ENCODE measurements at regions not wholly inside any gene's neighbourhood (a gene's known extent, or its start where the extent isn't known, plus 50 kb on each side); places are given as distances from the start of the nearest gene placed in this dataset.

GRCh38 chr5:152177626-152178349, 227.3 kb downstream of the NMUR2 start:
- no peak overlapping the region for H3K4me3 ChIP-seq (ENCODE audit: low read depth, low read length)
- H3K27ac ChIP-seq (ENCODE audit: extremely low read depth, low read depth, low read length), result no peak overlapping the region
- H3K9me3 ChIP-seq (ENCODE audit: control insufficient read depth, insufficient read depth, low read depth, low read length), result no peaks in the 10 kb centered on the region
- CTCF ChIA-PET, result no interaction called here
- POLR2A ChIA-PET, result no interaction called here
- no peaks in the 10 kb centered on the region for H3K4me1 ChIP-seq (ENCODE audit: control insufficient read depth, insufficient read depth, low read length)
- no peaks in the 10 kb centered on the region for H3K36me3 ChIP-seq (ENCODE audit: control insufficient read depth in 2 of 2, insufficient read depth in 1 of 2, low read length in 2 of 2)
- no peak for TF ChIP-seq ZSCAN5A (tag by site-specific recombination; IDR thresholded peaks at IDR 0.05)
- TF ChIP-seq PRDM4 (tag by site-specific recombination; IDR thresholded peaks at IDR 0.05), result no peak
- no peak for TF ChIP-seq YY1 (tag by site-specific recombination; IDR thresholded peaks at IDR 0.05)

DNA sequence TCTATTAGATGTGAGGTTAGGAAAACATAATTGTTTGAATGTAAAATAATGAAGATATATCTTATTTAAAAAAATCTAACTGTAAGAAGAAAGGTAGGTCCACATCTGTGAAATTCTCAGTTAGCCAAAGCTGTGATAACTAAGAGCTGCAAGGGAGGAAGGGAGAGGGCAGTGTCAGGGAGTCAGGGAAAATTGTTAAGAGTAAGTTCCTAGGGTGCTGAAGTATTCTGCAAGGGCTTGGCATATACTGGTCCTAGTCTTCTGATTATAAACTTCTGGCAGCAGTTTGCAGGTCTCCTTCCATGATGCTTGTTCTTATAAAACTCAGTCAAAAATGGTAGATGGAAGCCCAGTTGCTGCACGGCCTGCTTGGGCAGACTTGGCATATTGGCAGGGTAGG, 233.2 kb downstream of the NMUR2 start:
- Histone ChIP-seq H3K4me3 (ENCODE audit: low read depth, low read length) (no peak overlapping the region), H3K36me3 (ENCODE audit: control insufficient read depth in 2 of 2, insufficient read depth in 1 of 2, low read length in 2 of 2) (no peaks in the 10 kb centered on the region), H3K27ac (ENCODE audit: extremely low read depth, low read depth, low read length) (no peak overlapping the region), H3K4me1 (ENCODE audit: control insufficient read depth, insufficient read depth, low read length) (no peaks in the 10 kb centered on the region), H3K9me3 (ENCODE audit: control insufficient read depth, insufficient read depth, low read depth, low read length) (no peaks in the 10 kb centered on the region)
- CTCF ChIA-PET, result interaction anchor here (0.6 to 2.3 kb wide), 2 partner anchors 346 to 1868 kb away, joined by 3 to 8 read pairs; no protein-coding TSS in a partner anchor
- TF ChIP-seq ZNF549 (tag by site-specific recombination; IDR thresholded peaks at IDR 0.05) (no peak), ZNF76 (tag by site-specific recombination; IDR thresholded peaks at IDR 0.05; ENCODE audit: borderline replicate concordance, low read depth) (no peak), MEIS1 (CRISPR knock-in tag; IDR thresholded peaks at IDR 0.05; ENCODE audit: borderline replicate concordance) (no peak), ZNF302 (tag by site-specific recombination; IDR thresholded peaks at IDR 0.05; ENCODE audit: low read depth) (no peak)
- POLR2A ChIA-PET, result no interaction called here

DNA sequence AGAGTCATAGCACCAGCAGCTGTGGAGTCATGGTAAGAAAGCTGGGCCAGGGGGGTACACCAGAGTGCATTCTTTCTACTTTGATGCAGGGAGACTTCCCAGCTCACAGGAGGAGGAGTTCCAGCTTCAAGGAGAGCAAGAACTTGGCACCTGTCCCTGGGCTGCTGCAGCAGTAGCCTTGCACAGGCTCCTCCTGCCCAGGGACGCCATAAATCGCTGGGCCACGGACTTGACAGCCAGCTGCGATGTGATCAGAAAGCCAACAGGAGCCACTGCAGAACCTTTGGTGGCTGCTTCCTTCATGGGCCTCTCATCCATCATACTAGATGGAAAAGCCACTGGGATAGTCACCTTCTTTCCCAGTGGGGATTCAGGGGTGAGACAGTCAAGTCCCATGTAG, 234.7 kb downstream of the NMUR2 start:
- H3K4me1 ChIP-seq (ENCODE audit: control insufficient read depth, insufficient read depth, low read length), result no peaks in the 10 kb centered on the region
- no peak for TF ChIP-seq ZNF837 (tag by site-specific recombination; IDR thresholded peaks at IDR 0.05)
- 0 out of 2 replicates have a peak, but pooled peaks have one; percentile 47 for TF ChIP-seq MEIS1 (CRISPR knock-in tag; IDR thresholded peaks at IDR 0.05; ENCODE audit: borderline replicate concordance)
- no peaks in the 10 kb centered on the region for H3K36me3 ChIP-seq (ENCODE audit: control insufficient read depth in 2 of 2, insufficient read depth in 1 of 2, low read length in 2 of 2)
- ChIA-PET CTCF (interaction anchor here (0.6 to 2.3 kb wide), 6 partner anchors 27 to 345 kb away, joined by 3 to 8 read pairs (median 3); no protein-coding TSS in a partner anchor), POLR2A (no interaction called here)
- no peak overlapping the region for H3K4me3 ChIP-seq (ENCODE audit: low read depth, low read length)
- H3K9me3 ChIP-seq (ENCODE audit: control insufficient read depth, insufficient read depth, low read depth, low read length), result no peaks in the 10 kb centered on the region
- no peak overlapping the region for H3K27ac ChIP-seq (ENCODE audit: extremely low read depth, low read depth, low read length)

GRCh38 chr5:152164860-152165259, 240.2 kb upstream of the GLRA1 start:
- ChIA-PET POLR2A (no interaction called here), CTCF (interaction anchor here (0.7 to 1.9 kb wide), 6 partner anchors 22 to 340 kb away, joined by 3 to 4 read pairs (median 3); no protein-coding TSS in a partner anchor)
- H3K9me3 ChIP-seq (ENCODE audit: control insufficient read depth, insufficient read depth, low read depth, low read length), result no peaks in the 10 kb centered on the region
- H3K36me3 ChIP-seq (ENCODE audit: control insufficient read depth in 2 of 2, insufficient read depth in 1 of 2, low read length in 2 of 2), result no peaks in the 10 kb centered on the region
- H3K27ac ChIP-seq (ENCODE audit: extremely low read depth, low read depth, low read length), result no peak overlapping the region
- no peak overlapping the region for H3K4me3 ChIP-seq (ENCODE audit: low read depth, low read length)
- H3K4me1 ChIP-seq (ENCODE audit: control insufficient read depth, insufficient read depth, low read length), result no peaks in the 10 kb centered on the region
- TF ChIP-seq ZSCAN5A (tag by site-specific recombination; IDR thresholded peaks at IDR 0.05), result no peak
- TF ChIP-seq ZNF707 (tag by site-specific recombination; IDR thresholded peaks at IDR 0.05), result no peak
- TF ChIP-seq ZNF48 (tag by site-specific recombination; IDR thresholded peaks at IDR 0.05), result no peak
- no peak for TF ChIP-seq ZNF621 (tag by site-specific recombination; IDR thresholded peaks at IDR 0.05)
- TF ChIP-seq ZNF701 (tag by site-specific recombination; IDR thresholded peaks at IDR 0.05), result no peak
- TF ChIP-seq ZBTB48 (tag by site-specific recombination; IDR thresholded peaks at IDR 0.05), result no peak
- TF ChIP-seq, protein P1, sequence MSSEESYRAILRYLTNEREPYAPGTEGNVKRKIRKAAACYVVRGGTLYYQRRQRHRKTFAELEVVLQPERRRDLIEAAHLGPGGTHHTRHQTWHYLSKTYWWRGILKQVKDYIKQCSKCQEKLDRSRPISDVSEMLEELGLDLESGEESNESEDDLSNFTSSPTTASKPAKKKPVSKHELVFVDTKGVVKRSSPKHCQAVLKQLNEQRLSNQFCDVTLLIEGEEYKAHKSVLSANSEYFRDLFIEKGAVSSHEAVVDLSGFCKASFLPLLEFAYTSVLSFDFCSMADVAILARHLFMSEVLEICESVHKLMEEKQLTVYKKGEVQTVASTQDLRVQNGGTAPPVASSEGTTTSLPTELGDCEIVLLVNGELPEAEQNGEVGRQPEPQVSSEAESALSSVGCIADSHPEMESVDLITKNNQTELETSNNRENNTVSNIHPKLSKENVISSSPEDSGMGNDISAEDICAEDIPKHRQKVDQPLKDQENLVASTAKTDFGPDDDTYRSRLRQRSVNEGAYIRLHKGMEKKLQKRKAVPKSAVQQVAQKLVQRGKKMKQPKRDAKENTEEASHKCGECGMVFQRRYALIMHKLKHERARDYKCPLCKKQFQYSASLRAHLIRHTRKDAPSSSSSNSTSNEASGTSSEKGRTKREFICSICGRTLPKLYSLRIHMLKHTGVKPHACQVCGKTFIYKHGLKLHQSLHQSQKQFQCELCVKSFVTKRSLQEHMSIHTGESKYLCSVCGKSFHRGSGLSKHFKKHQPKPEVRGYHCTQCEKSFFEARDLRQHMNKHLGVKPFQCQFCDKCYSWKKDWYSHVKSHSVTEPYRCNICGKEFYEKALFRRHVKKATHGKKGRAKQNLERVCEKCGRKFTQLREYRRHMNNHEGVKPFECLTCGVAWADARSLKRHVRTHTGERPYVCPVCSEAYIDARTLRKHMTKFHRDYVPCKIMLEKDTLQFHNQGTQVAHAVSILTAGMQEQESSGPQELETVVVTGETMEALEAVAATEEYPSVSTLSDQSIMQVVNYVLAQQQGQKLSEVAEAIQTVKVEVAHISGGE (tag by site-specific recombination; conservative IDR thresholded peaks at IDR 0.05; ENCODE audit: low read depth), result no peak
